ENCODE measurements at regions not wholly inside any gene's neighbourhood (a gene's known extent, or its start where the extent isn't known, plus 50 kb on each side); places are given as distances from the start of the nearest gene placed in this dataset.

- TF ChIP-seq BCL3 (IDR thresholded peaks at IDR 0.05; ENCODE audit: borderline replicate concordance, insufficient read depth, low read depth, low read length, poor library complexity, severe bottlenecking) (peak; percentile 98), ZSCAN29 (IDR thresholded peaks at IDR 0.05) (0 out of 2 replicates have a peak, but pooled peaks have one; percentile 36), TCF12 (IDR thresholded peaks at IDR 0.05; ENCODE audit: low read depth, low read length) (peak; percentile 57; the same call in 1 of the 2 replicates), SP1 (IDR thresholded peaks at IDR 0.05; ENCODE audit: low read depth, low read length) (no peak), ATF7 (IDR thresholded peaks at IDR 0.05; ENCODE audit: low read depth) (peak; percentile 59), MXI1 (IDR thresholded peaks at IDR 0.05; ENCODE audit: low read depth, low read length) (no peak), FOXM1 (IDR thresholded peaks at IDR 0.05; ENCODE audit: low read depth, low read length) (peak; percentile 63; the same call in 1 of the 2 replicates), ZBED1 (IDR thresholded peaks at IDR 0.05; ENCODE audit: borderline replicate concordance) (peak; percentile 32; the same call in 1 of the 2 replicates), MTA2 (IDR thresholded peaks at IDR 0.05; ENCODE audit: low read depth) (0 out of 2 replicates have a peak, but pooled peaks have one; percentile 13), MYC (IDR thresholded peaks at IDR 0.05; ENCODE audit: insufficient read depth, insufficient read length, insufficient replicate concordance, low read length, severe bottlenecking) (no peak), CHD4 (IDR thresholded peaks at IDR 0.05) (no peak)
Observed at GRCh38 chr3:99418209-99418635, 220.2 kb upstream of the COL8A1 start (continued).

GRCh38 chr3:99413504-99413903, 224.9 kb upstream of the COL8A1 start:
- in situ Hi-C loops (cut with MboI) (no loop called here), intact Hi-C loops (cut with micrococcal nuclease; ENCODE audit: unreplicated experiment) (loop anchor here (10.0 kb wide), 1 partner anchor 859 kb away; no protein-coding TSS in a partner anchor)
- Histone ChIP-seq H3K27ac (ENCODE audit: control insufficient read depth, insufficient read depth) (no peak overlapping the region), H3K4me3 (no peak overlapping the region), H3K9ac (ENCODE audit: control insufficient read depth, insufficient read depth, low read length) (no peak overlapping the region), H2AFZ (ENCODE audit: control insufficient read depth, low read depth, low read length) (no peak overlapping the region; the same call in 1 of the 2 replicates), H3K36me3 (ENCODE audit: control insufficient read depth in 2 of 2, insufficient read depth in 2 of 2, low read length in 1 of 2) (no peaks in the 10 kb centered on the region), H3K4me2 (ENCODE audit: control insufficient read depth, insufficient read depth) (no peak overlapping the region), H3K27me3 (replicated peaks in 1 of 2; ENCODE audit: control insufficient read depth in 2 of 2, insufficient read depth in 2 of 2, low read length in 1 of 2) (no peaks in the 10 kb centered on the region), H4K20me1 (ENCODE audit: control insufficient read depth, insufficient read depth) (no peaks in the 10 kb centered on the region), H3K9me3 (replicated peaks; ENCODE audit: control insufficient read depth, insufficient read depth, low read length) (no peaks in the 10 kb centered on the region; the same call in 2 of the 3 replicates), H3K79me2 (ENCODE audit: control insufficient read depth, insufficient read depth, low read length) (no peaks in the 10 kb centered on the region), H3K4me1 (ENCODE audit: control insufficient read depth, insufficient read depth, low read length) (peaks cover 7% of the 10 kb centered on the region; the same call in 1 of the 2 replicates)
- FAIRE-seq (no peak), DNase-seq (ENCODE audit: low read depth, low spot score) (no peak), ATAC-seq (no peak)
- 95% methylated on average over 1 of the region's 1 CpG for WGBS (ENCODE audit: insufficient coverage, insufficient replicate concordance, low lambda C conversion rate, missing lambda C conversion rate)
- TF ChIP-seq BCLAF1 (IDR thresholded peaks at IDR 0.05) (no peak), KLF5 (IDR thresholded peaks at IDR 0.05; ENCODE audit: partially characterized antibody) (no peak), HSF1 (IDR thresholded peaks at IDR 0.05; ENCODE audit: low read depth, low read length) (no peak), POLR2AphosphoS2 (IDR thresholded peaks at IDR 0.05; ENCODE audit: low read depth, low read length) (no peak), SIX5 (IDR thresholded peaks at IDR 0.05; ENCODE audit: low read depth, low read length, severe bottlenecking) (no peak), ZNF274 (IDR thresholded peaks at IDR 0.05; ENCODE audit: insufficient read depth, insufficient read length) (no peak)
- POLR2A ChIA-PET = no interaction called here
- no TSS peak for BruUV-seq (replicated peaks)
- CTCF ChIA-PET = no interaction called here
- SMC1A ChIA-PET (ENCODE audit: uncharacterized antibody, unreplicated experiment) = interaction anchor here (0.9 to 1.4 kb wide), 3 partner anchors 10 to 28 kb away, joined by 4 to 5 read pairs (median 4); no protein-coding TSS in a partner anchor
- RAD21 ChIA-PET (ENCODE audit: unreplicated experiment) = no interaction called here
